HG03095 (cell line): ENCODE measurements at regions not wholly inside any gene's neighbourhood (a gene's known extent, or its start where the extent isn't known, plus 50 kb on each side); places are given as distances from the start of the nearest gene placed in this dataset.

Experiments used
- ATAC-seq: cut with Tn5 transposase; IDR thresholded peaks from one replicate; pipeline ENCODE4 v1.9.1; 2021; ENCODE audit warnings: moderate library complexity; ENCODE audit not compliant: unreplicated experiment

- no peak for ATAC-seq
Observed at GRCh38 chr5:35367526-35367925, 137.2 kb upstream of the PRLR start.

- no peak for ATAC-seq
Observed at GRCh38 chr5:35365758-35366157, 135.5 kb upstream of the PRLR start.

- ATAC-seq, result no peak
Observed at GRCh38 chr5:35364350-35364749, 134.1 kb upstream of the PRLR start.

GRCh38 chr5:35363387-35363965, 133.2 kb upstream of the PRLR start:
- no peak for ATAC-seq

- no peak for ATAC-seq
Observed at GRCh38 chr5:35362772-35363171, 132.5 kb upstream of the PRLR start.

- ATAC-seq, result no peak
Observed at GRCh38 chr5:35360671-35361070, 130.4 kb upstream of the PRLR start.

GRCh38 chr5:35359859-35360258, 129.6 kb upstream of the PRLR start:
- ATAC-seq, result no peak

- no peak for ATAC-seq
Observed at GRCh38 chr5:35357973-35358372, 127.7 kb upstream of the PRLR start.

GRCh38 chr5:35356725-35357124, 126.4 kb upstream of the PRLR start:
- ATAC-seq, result no peak

GRCh38 chr5:35354751-35355150, 124.5 kb upstream of the PRLR start:
- no peak for ATAC-seq

- no peak for ATAC-seq
Observed at GRCh38 chr5:35345222-35345621, 114.9 kb upstream of the PRLR start.

GRCh38 chr5:35342664-35343063, 112.4 kb upstream of the PRLR start:
- ATAC-seq, result no peak

- no peak for ATAC-seq
Observed at GRCh38 chr5:35341189-35341588, 110.9 kb upstream of the PRLR start.

- ATAC-seq, result no peak
Observed at GRCh38 chr5:35339616-35340100, 109.4 kb upstream of the PRLR start.

- ATAC-seq, result no peak
Observed at GRCh38 chr5:35339006-35339405, 108.7 kb upstream of the PRLR start.

GRCh38 chr5:35338157-35338453, 107.8 kb upstream of the PRLR start:
- ATAC-seq, result no peak

- no peak for ATAC-seq
Observed at GRCh38 chr5:35337340-35338156, 107.3 kb upstream of the PRLR start.

- no peak for ATAC-seq
Observed at GRCh38 chr5:35336230-35336629, 105.9 kb upstream of the PRLR start.

GRCh38 chr5:35335752-35336151, 105.5 kb upstream of the PRLR start:
- no peak for ATAC-seq

GRCh38 chr5:35333366-35333765, 103.1 kb upstream of the PRLR start:
- no peak for ATAC-seq

- ATAC-seq, result no peak
Observed at GRCh38 chr5:35331956-35332950, 102.0 kb upstream of the PRLR start.

GRCh38 chr5:35325836-35326235, 95.5 kb upstream of the PRLR start:
- no peak for ATAC-seq
